HCT116 (cell line): ENCODE measurements at regions not wholly inside any gene's neighbourhood (a gene's known extent, or its start where the extent isn't known, plus 50 kb on each side); places are given as distances from the start of the nearest gene placed in this dataset.

Experiments used
- ATAC-seq: fragments of 200-7000 bp; cut with Tn5 transposase; 2 replicates; pipeline ENCODE4 v1.9.1; 2020; ENCODE audit warnings: mild to moderate bottlenecking, moderate library complexity
- BruUV-seq: library from RNA; stranded (reverse); fragments of 400-500 nt; replicated peaks from 2 replicates; lab custom pipeline; 2021; lab: Mats Ljungman, UMichigan
- CTCF ChIA-PET: fragments of 300-600 bp; sonication (Branson Sonifier 250); formaldehyde crosslinking; loops from one replicate; lab custom pipeline; 2021; ENCODE audit warnings: antibody characterized with exemption; lab: Charles Lee
- POLR2A ChIA-PET: fragments of 300-600, 350-600 bp; sonication (Branson Sonifier 250); formaldehyde crosslinking; loops from one replicate; lab custom pipeline; 2021; ENCODE audit warnings: antibody characterized with exemption; lab: Charles Lee
- RAD21 ChIA-PET, 2 experiments: fragments of 300-600 bp; sonication (Branson Sonifier 250); formaldehyde crosslinking; loops; one replicate each; lab custom pipeline; 2023; ENCODE audit warnings: low total read pairs in 2 of 2; ENCODE audit not compliant: uncharacterized antibody in 2 of 2, unreplicated experiment in 2 of 2, low non-redundant PET in 1 of 2; lab: Charles Lee
- DNase-seq: peaks from one replicate; pipeline ENCODE4 v3.0.0-alpha.2; 2010; ENCODE audit warnings: low read depth, low spot score
- H2AFZ ChIP-seq: fragments of 200-600 bp; shearing (Covaris generic), sonication (generic); 2 replicates; pipeline ENCODE4 v1.6.1; 2017; ENCODE audit warnings: low read depth, mixed run types, mixed read lengths, antibody characterized with exemption, low read length; ENCODE audit not compliant: poor library complexity, severe bottlenecking
- H3K27ac ChIP-seq: 2 replicates; pipeline ENCODE4 v1.5.1; 2012; ENCODE audit warnings: low read depth, low read length
- H3K27me3 ChIP-seq: fragments of 200-600 bp; sonication (generic); 2 replicates; pipeline ENCODE4 v1.6.1; 2016; ENCODE audit warnings: mixed run types, low read length, mixed read lengths; ENCODE audit not compliant: insufficient read depth
- H3K36me3 ChIP-seq, 2 experiments: fragments of 200-500 bp in 1 of 2; fragments of 200-600 bp in 1 of 2; sonication (Bioruptor generic) in 1 of 2; sonication (generic) in 1 of 2; 2 replicates each; pipeline versions ENCODE4 v1.5.1 to v1.6.1; 2014 to 2016; ENCODE audit warnings: low read length in 2 of 2, inconsistent platforms in 1 of 2, mixed read lengths in 1 of 2, mixed run types in 1 of 2; ENCODE audit not compliant: insufficient read depth in 2 of 2, control insufficient read depth in 1 of 2
- H3K4me1 ChIP-seq, 2 experiments: fragments of 200-600 bp in 1 of 2; sonication (generic) in 1 of 2; 2 replicates each; pipeline versions ENCODE4 v1.5.1 to v1.6.1; 2012 to 2017; ENCODE audit warnings: low read length in 2 of 2, inconsistent platforms in 1 of 2, mild to moderate bottlenecking in 1 of 2, mixed read lengths in 1 of 2, mixed run types in 1 of 2, moderate library complexity in 1 of 2; ENCODE audit not compliant: insufficient read depth in 2 of 2, control insufficient read depth in 1 of 2
- H3K4me2 ChIP-seq: fragments of 200-600 bp; sonication (generic); 2 replicates; pipeline ENCODE4 v1.6.1; 2017; ENCODE audit warnings: mixed run types, low read length, mixed read lengths
- H3K4me3 ChIP-seq, 2 experiments: fragments of 200-600 bp in 1 of 2; sonication (generic) in 1 of 2; replicated peaks in 1 of 2; 2 replicates each; pipeline ENCODE4 v1.5.1; 2011 to 2016; ENCODE audit warnings: low read length in 2 of 2, control low read depth in 1 of 2, low read depth in 1 of 2, mild to moderate bottlenecking in 1 of 2, mixed read lengths in 1 of 2, mixed run types in 1 of 2
- H3K79me2 ChIP-seq: fragments of 200-600 bp; sonication (generic); 2 replicates; pipeline ENCODE4 v1.6.1; 2017; ENCODE audit warnings: mild to moderate bottlenecking, mixed run types, low read length, moderate library complexity, mixed read lengths; ENCODE audit not compliant: insufficient read depth
- H3K9ac ChIP-seq: fragments of 200-600 bp; sonication (generic); 2 replicates; pipeline ENCODE4 v1.6.1; 2016; ENCODE audit warnings: low read length, mixed read lengths
- H3K9me2 ChIP-seq: fragments of 200-600 bp; sonication (generic), shearing (Covaris generic); 2 replicates; pipeline ENCODE4 v1.6.1; 2017; ENCODE audit warnings: mixed run types, mild to moderate bottlenecking, moderate library complexity; ENCODE audit not compliant: insufficient read depth
- H3K9me3 ChIP-seq, 2 experiments: fragments of 200-500 bp in 1 of 2; fragments of 200-600 bp in 1 of 2; sonication (Bioruptor generic) in 1 of 2; sonication (generic) in 1 of 2; 2 replicates each; pipeline ENCODE4 v1.6.1; 2014 to 2017; ENCODE audit warnings: low read length in 2 of 2, mixed read lengths in 2 of 2, inconsistent platforms in 1 of 2, low read depth in 1 of 2, mild to moderate bottlenecking in 1 of 2, mixed run types in 1 of 2, moderate library complexity in 1 of 2; ENCODE audit not compliant: control insufficient read depth in 1 of 2, insufficient read depth in 1 of 2
- H4K20me1 ChIP-seq: fragments of 200-600 bp; sonication (generic), shearing (Covaris generic); 2 replicates; pipeline ENCODE4 v1.6.1; 2017; ENCODE audit warnings: mixed run types, mild to moderate bottlenecking, moderate library complexity; ENCODE audit not compliant: insufficient read depth
- CBX3 ChIP-seq: IDR thresholded peaks from 2 replicates; pipeline ENCODE4 v1.6.1; 2012; ENCODE audit warnings: low read depth
- CEBPB ChIP-seq: IDR thresholded peaks from 2 replicates; pipeline ENCODE4 v1.6.1; 2012; ENCODE audit warnings: low read depth
- CTCF ChIP-seq, 3 experiments: fragments of 200-600 bp in 1 of 3; sonication (generic) in 1 of 3; IDR thresholded peaks in 2 of 3; conservative IDR thresholded peaks in 1 of 3; 2 replicates each; pipeline ENCODE4 v1.5.1; 2012 to 2017; ENCODE audit warnings: low read depth in 2 of 3, low read length in 2 of 3, antibody characterized with exemption in 1 of 3, borderline replicate concordance in 1 of 3, control low read depth in 1 of 3, mild to moderate bottlenecking in 1 of 3, mixed read lengths in 1 of 3, mixed run types in 1 of 3, moderate library complexity in 1 of 3; ENCODE audit not compliant: insufficient read depth in 1 of 3
- EZH2 ChIP-seq: fragments of 200-600 bp; sonication (generic); IDR thresholded peaks from 2 replicates; pipeline ENCODE4 v1.6.1; 2017; ENCODE audit warnings: antibody characterized with exemption, mixed run types
- RAD21 ChIP-seq: IDR thresholded peaks from 2 replicates; pipeline ENCODE4 v1.6.1; 2012; ENCODE audit warnings: low read depth, mild to moderate bottlenecking
- intact Hi-C: fragments of 100-400 bp; cut with micrococcal nuclease; formaldehyde crosslinking; loops from 2 replicates; pipeline ENCODE4 v1.10.0; 2022

GRCh38 chr5:116343961-116344360 lies 230.7 kb downstream of the SEMA6A start:
- ATAC-seq (no peak), DNase-seq (no peak)
- Histone ChIP-seq H3K36me3 (no peaks in the 10 kb centered on the region), H3K9ac (no peak overlapping the region), H3K27me3 (no peaks in the 10 kb centered on the region), H3K4me3 (no peak overlapping the region), H3K27ac (no peak overlapping the region), H3K79me2 (no peaks in the 10 kb centered on the region), H3K9me3 (no peaks in the 10 kb centered on the region; a peak in 1 of 4 replicates), H3K9me2 (no peaks in the 10 kb centered on the region), H4K20me1 (no peaks in the 10 kb centered on the region), H2AFZ (no peak overlapping the region), H3K4me2 (no peak overlapping the region), H3K4me1 (no peaks in the 10 kb centered on the region)
- ChIA-PET POLR2A (no interaction called here), CTCF (no interaction called here), RAD21 (no interaction called here)
- TF ChIP-seq RAD21 (no peak), CTCF (IDR thresholded peaks at IDR 0.05 in 2 of 3, conservative IDR thresholded peaks at IDR 0.05 in 1 of 3; ENCODE audit: borderline replicate concordance in 1 of 3, insufficient read depth in 1 of 3, low read depth in 2 of 3, low read length in 2 of 3) (no peak), CBX3 (no peak), CEBPB (no peak), EZH2 (no peak)
- intact Hi-C loops, result no loop called here
- BruUV-seq, result no TSS peak
